ENCODE measurements at regions not wholly inside any gene's neighbourhood (a gene's known extent, or its start where the extent isn't known, plus 50 kb on each side); places are given as distances from the start of the nearest gene placed in this dataset.
"Not testable (repeated sequence)": the region's sequence is repeated elsewhere in the genome, so short reads cannot be mapped to it uniquely, and the experiment has no call there.

GRCh38 chr15:62352817-62353216 is 187.7 kb upstream of the C2CD4B start:
- H3K27me3 Mint-ChIP-seq (ENCODE audit: low read depth), result peaks cover 6% of the 10 kb centered on the region
- H3K27ac Mint-ChIP-seq, result no peak overlapping the region
- H3K36me3 Mint-ChIP-seq (ENCODE audit: low read depth), result no peaks in the 10 kb centered on the region
- no peak overlapping the region for H3K4me3 Mint-ChIP-seq
- H3K9me3 Mint-ChIP-seq, result no peaks in the 10 kb centered on the region
- H3K4me1 Mint-ChIP-seq (ENCODE audit: low read depth), result peaks cover 5% of the 10 kb centered on the region
- no peak for DNase-seq (ENCODE audit: low spot score)

- H3K4me3 Mint-ChIP-seq, result no peak overlapping the region
- H3K9me3 Mint-ChIP-seq, result no peaks in the 10 kb centered on the region
- peaks cover 3% of the 10 kb centered on the region for H3K27me3 Mint-ChIP-seq (ENCODE audit: low read depth)
- H3K36me3 Mint-ChIP-seq (ENCODE audit: low read depth), result no peaks in the 10 kb centered on the region
- no peak overlapping the region for H3K27ac Mint-ChIP-seq
- H3K4me1 Mint-ChIP-seq (ENCODE audit: low read depth), result no peaks in the 10 kb centered on the region
- no peak for DNase-seq (ENCODE audit: low spot score)
These were observed 192.3 kb upstream of the C2CD4B start for GRCh38 chr15:62357431-62357830.

GRCh38 chr15:62359416-62359815 is 194.3 kb upstream of the C2CD4B start:
- H3K27ac Mint-ChIP-seq, result no peak overlapping the region
- no peaks in the 10 kb centered on the region for H3K9me3 Mint-ChIP-seq
- no peaks in the 10 kb centered on the region for H3K4me1 Mint-ChIP-seq (ENCODE audit: low read depth)
- no peak overlapping the region for H3K4me3 Mint-ChIP-seq
- H3K36me3 Mint-ChIP-seq (ENCODE audit: low read depth), result no peaks in the 10 kb centered on the region
- no peak for DNase-seq (ENCODE audit: low spot score)
- peaks cover 3% of the 10 kb centered on the region for H3K27me3 Mint-ChIP-seq (ENCODE audit: low read depth)

DNA sequence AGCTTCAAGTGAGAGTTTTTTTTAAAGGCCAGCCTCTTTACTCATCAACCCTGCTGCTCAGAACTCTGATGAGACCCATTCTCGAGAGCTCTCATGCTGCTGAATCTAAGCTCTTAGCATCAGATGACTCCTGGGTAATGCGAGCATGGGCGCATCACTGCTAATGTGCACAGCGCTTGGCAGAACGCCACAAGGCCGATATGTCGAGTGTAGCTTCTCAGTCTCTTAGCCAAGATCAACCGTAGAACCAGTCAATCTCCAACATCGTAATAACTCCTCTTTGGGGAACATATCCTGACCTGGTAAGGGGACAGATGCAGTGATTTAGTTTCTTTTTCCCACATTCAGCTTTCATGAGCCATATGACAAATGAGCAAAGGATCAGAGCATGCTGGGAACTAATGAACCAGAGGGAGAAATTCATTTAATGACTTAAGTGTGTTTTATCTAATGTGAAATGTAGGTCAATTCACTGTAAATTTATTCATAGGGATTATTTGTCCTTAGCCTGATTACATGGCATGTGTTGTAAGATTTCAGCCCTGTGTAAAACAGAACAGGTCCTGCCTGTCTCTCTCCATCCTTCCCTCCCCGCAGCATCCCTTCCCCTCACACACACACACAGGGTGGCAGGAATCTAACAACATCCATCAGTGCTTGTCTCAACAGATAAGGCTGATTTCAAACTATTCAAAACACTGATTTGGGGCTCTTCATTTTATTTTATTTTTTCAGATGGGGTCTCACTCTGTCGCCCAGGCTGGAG is 195.4 kb upstream of the C2CD4B start:
- no peaks in the 10 kb centered on the region for H3K9me3 Mint-ChIP-seq
- no peaks in the 10 kb centered on the region for H3K4me1 Mint-ChIP-seq (ENCODE audit: low read depth)
- peaks cover 3% of the 10 kb centered on the region for H3K27me3 Mint-ChIP-seq (ENCODE audit: low read depth)
- H3K36me3 Mint-ChIP-seq (ENCODE audit: low read depth), result no peaks in the 10 kb centered on the region
- H3K4me3 Mint-ChIP-seq, result no peak overlapping the region
- DNase-seq (ENCODE audit: low spot score), result no peak
- no peak overlapping the region for H3K27ac Mint-ChIP-seq

DNA sequence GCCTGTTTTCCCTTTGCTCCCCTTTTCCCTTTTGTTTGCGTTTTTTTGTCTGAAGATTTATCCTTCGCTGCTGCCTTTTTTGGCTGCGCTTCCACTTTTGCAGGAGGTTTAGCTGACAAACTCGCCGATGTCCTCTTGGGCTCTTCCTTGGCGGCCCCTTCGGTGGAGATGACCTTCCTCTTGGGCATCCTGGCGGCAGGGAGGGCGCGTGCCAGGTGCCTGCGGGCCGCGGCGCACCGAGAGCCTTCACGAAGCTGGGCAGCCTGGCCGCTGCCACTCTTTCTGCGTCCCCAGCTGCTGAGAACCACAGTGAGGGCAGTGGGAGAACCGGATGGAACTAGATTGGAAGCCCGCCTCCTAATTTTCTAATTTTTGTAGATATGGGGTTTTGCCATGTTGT is 197.1 kb upstream of the C2CD4B start:
- peaks cover 5% of the 10 kb centered on the region for H3K27me3 Mint-ChIP-seq (ENCODE audit: low read depth)
- no peaks in the 10 kb centered on the region for H3K4me1 Mint-ChIP-seq (ENCODE audit: low read depth)
- H3K36me3 Mint-ChIP-seq (ENCODE audit: low read depth), result no peaks in the 10 kb centered on the region
- H3K9me3 Mint-ChIP-seq, result no peaks in the 10 kb centered on the region
- DNase-seq (ENCODE audit: low spot score), result no peak
- H3K4me3 Mint-ChIP-seq, result no peak overlapping the region
- H3K27ac Mint-ChIP-seq, result no peak overlapping the region

GRCh38 chr15:62362608-62363007 is 197.5 kb upstream of the C2CD4B start:
- DNase-seq (ENCODE audit: low spot score), result no peak
- Mint-ChIP-seq H3K4me1 (ENCODE audit: low read depth) (no peaks in the 10 kb centered on the region), H3K9me3 (no peaks in the 10 kb centered on the region), H3K27me3 (ENCODE audit: low read depth) (peaks cover 3% of the 10 kb centered on the region), H3K27ac (no peak overlapping the region), H3K36me3 (ENCODE audit: low read depth) (no peaks in the 10 kb centered on the region), H3K4me3 (no peak overlapping the region)

- no peak overlapping the region for H3K4me3 Mint-ChIP-seq
- H3K27ac Mint-ChIP-seq, result no peak overlapping the region
- no peak for DNase-seq (ENCODE audit: low spot score)
- no peaks in the 10 kb centered on the region for H3K36me3 Mint-ChIP-seq (ENCODE audit: low read depth)
- peaks cover 2% of the 10 kb centered on the region for H3K27me3 Mint-ChIP-seq (ENCODE audit: low read depth)
- no peaks in the 10 kb centered on the region for H3K4me1 Mint-ChIP-seq (ENCODE audit: low read depth)
- no peaks in the 10 kb centered on the region for H3K9me3 Mint-ChIP-seq
These were observed 198.8 kb upstream of the C2CD4B start for GRCh38 chr15:62363913-62364312.

DNA sequence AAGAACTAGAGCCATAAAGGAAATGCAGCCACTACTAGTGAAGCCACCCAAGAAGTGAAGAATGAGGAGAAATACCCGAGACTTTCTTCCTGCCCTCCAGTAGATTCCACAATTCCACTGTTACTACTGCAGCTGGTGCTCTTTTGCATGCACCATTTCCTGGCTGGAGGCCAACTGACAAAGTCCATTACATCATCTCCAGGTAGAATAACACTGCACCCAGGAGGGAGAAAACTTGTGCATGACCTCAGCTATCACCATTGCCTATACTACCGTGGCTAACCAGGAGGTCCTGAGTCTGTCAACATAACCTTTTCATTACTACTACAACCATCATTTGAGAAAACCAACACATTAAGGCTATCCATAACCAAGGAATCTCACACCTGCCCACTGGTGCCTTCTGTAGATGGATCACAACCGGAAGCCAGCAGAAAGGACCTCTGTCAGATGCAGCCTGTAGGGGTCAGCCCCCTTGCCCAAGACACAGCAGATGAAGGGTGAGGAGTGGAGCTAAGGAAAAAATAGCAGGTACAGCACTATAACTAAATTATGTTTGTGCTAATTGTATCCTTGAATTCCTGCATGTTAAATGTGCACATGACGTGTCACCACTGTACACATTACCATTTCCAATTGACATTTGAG is 200.8 kb upstream of the C2CD4B start:
- Mint-ChIP-seq H3K27ac (no peak overlapping the region), H3K9me3 (no peaks in the 10 kb centered on the region), H3K4me3 (no peak overlapping the region), H3K27me3 (ENCODE audit: low read depth) (peaks cover 2% of the 10 kb centered on the region), H3K36me3 (ENCODE audit: low read depth) (no peaks in the 10 kb centered on the region), H3K4me1 (ENCODE audit: low read depth) (no peaks in the 10 kb centered on the region)
- DNase-seq (ENCODE audit: low spot score), result no peak

DNA sequence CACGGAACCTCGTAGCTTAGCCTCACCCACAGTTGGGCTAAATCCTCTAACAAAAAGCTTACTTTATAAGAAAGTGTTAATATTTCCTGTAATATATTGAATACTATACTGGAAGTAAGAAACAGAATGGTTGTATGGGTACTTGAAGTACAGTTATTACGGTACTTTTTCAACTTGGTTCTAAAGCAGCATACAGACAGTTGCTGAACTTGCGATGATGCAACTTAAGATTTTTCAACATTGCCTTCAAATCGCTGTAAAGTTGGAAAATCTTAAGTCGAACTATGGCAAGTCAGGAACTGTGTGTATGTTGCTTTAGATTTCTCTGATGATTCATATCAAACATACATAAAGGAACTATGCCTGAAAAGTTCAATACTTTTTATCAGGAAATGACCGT is 204.4 kb upstream of the C2CD4B start:
- Mint-ChIP-seq H3K4me3 (no peak overlapping the region), H3K4me1 (ENCODE audit: low read depth) (no peaks in the 10 kb centered on the region), H3K27me3 (ENCODE audit: low read depth) (peaks cover 2% of the 10 kb centered on the region), H3K27ac (no peak overlapping the region), H3K9me3 (no peaks in the 10 kb centered on the region), H3K36me3 (ENCODE audit: low read depth) (no peaks in the 10 kb centered on the region)
- DNase-seq (ENCODE audit: low spot score), result no peak

DNA sequence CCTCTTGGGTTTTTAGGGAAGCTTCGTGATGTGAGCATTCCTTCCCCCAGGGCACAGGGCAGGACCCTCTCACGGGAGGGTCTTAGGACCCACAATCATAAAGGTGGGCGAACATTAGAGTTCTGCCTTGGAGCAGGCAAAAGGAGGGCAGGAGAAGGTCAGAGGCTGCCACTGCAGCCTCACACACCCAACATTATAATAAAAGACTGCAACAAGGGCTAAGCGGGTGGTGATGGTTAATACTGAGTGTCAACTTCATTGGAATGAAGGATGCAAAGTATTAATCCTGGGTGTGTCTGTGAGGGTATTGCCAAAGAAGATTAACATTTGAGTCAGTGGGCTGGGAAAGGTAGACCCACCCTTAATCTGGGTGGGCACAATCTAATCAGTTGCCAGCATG is 206.6 kb upstream of the C2CD4B start:
- H3K4me3 Mint-ChIP-seq; H3K36me3 Mint-ChIP-seq (ENCODE audit: low read depth); H3K27me3 Mint-ChIP-seq (ENCODE audit: low read depth); H3K4me1 Mint-ChIP-seq (ENCODE audit: low read depth); H3K9me3 Mint-ChIP-seq; H3K27ac Mint-ChIP-seq; DNase-seq (ENCODE audit: low spot score): not testable (repeated sequence)

DNA sequence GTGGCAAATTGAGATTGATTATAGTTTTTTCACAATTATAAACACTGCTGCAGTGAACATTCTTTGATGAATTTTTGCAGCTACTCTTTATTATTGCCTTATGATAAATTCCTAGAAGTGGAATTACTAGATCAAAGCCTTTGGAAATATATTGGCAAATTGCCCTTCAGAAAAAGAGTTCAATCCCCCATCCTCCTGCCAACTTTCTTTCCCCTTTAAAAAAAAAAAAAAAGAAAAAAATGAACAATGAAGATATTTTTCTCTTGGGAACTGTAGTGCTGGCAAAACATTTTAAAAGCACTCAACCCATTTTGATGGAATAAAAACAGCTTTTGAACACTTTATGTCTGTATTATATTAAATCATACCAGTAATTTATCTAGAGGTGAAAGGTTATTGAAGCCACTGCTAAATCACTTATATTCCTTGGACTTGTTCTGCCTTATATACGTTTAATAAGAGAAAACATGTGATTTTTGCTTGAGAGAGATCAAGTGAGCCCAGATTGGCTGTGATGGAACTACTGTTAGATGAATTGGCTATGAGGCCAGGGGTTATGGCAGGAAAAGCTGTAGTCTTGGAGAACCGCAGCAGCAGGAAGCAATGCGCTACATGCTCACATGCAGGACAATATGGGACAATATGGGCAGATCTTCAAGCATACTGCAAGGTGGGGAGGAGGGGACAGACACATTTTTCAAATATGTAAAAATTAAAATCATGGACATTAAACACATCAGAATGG is 212.8 kb upstream of the C2CD4B start:
- H3K27me3 Mint-ChIP-seq (ENCODE audit: low read depth), result peaks cover 3% of the 10 kb centered on the region
- no peaks in the 10 kb centered on the region for H3K9me3 Mint-ChIP-seq
- H3K27ac Mint-ChIP-seq, result no peak overlapping the region
- H3K4me3 Mint-ChIP-seq, result no peak overlapping the region
- no peaks in the 10 kb centered on the region for H3K4me1 Mint-ChIP-seq (ENCODE audit: low read depth)
- no peaks in the 10 kb centered on the region for H3K36me3 Mint-ChIP-seq (ENCODE audit: low read depth)
- no peak for DNase-seq (ENCODE audit: low spot score)

DNA sequence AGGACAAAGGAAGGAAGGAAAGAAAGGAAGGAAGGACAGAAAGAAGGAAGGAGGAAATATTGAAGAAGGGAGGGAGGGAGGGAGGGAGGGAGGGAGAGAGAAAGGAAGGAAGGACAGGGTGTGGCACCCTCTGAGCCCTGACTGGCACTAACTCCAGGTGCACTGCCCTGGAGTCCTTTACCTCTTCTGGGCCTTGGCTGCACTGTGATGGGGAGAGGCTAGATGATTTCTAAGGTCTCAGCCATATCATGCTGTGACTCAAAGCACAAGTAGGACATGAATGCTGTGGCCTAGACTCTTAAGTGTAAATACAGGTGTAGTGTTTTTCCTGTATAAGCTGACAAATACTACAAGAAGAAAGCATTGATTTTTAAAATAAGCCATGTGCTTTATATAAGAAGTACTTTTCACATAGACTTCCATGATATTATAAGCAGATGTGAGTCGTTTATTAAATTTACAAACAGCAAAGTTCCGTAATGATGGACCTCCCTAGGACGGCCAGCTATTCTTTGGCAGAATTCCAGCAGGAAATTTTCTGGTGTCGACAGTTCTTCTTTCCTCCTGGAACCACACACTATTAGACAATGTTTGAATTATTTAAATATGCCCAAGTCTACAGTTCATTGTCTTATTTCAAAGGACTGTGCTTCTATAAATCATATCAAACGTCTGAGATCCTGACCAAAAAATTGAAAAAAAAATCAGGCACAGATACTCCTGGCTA is 213.8 kb upstream of the C2CD4B start:
- H3K27me3 Mint-ChIP-seq (ENCODE audit: low read depth), result peaks cover 5% of the 10 kb centered on the region

GRCh38 chr15:62380011-62380410 is 214.9 kb upstream of the C2CD4B start:
- H3K4me3 Mint-ChIP-seq, result no peak overlapping the region
- no peak for DNase-seq (ENCODE audit: low spot score)
- H3K27me3 Mint-ChIP-seq (ENCODE audit: low read depth), result peaks cover 10% of the 10 kb centered on the region
- H3K27ac Mint-ChIP-seq, result no peak overlapping the region
- no peaks in the 10 kb centered on the region for H3K4me1 Mint-ChIP-seq (ENCODE audit: low read depth)
- H3K36me3 Mint-ChIP-seq (ENCODE audit: low read depth), result no peaks in the 10 kb centered on the region
- no peaks in the 10 kb centered on the region for H3K9me3 Mint-ChIP-seq

More for the DNA sequence above, 213.8 kb upstream of the C2CD4B start:
- H3K4me1 Mint-ChIP-seq (ENCODE audit: low read depth), result no peaks in the 10 kb centered on the region
- H3K4me3 Mint-ChIP-seq, result no peak overlapping the region
- DNase-seq (ENCODE audit: low spot score), result no peak
- H3K9me3 Mint-ChIP-seq, result no peaks in the 10 kb centered on the region
- H3K27ac Mint-ChIP-seq, result no peak overlapping the region
- no peaks in the 10 kb centered on the region for H3K36me3 Mint-ChIP-seq (ENCODE audit: low read depth)

GRCh38 chr15:62382046-62382445 is 217.0 kb upstream of the C2CD4B start:
- no peaks in the 10 kb centered on the region for H3K36me3 Mint-ChIP-seq (ENCODE audit: low read depth)
- H3K4me1 Mint-ChIP-seq (ENCODE audit: low read depth), result no peaks in the 10 kb centered on the region
- DNase-seq (ENCODE audit: low spot score), result no peak
- no peaks in the 10 kb centered on the region for H3K9me3 Mint-ChIP-seq
- H3K27ac Mint-ChIP-seq, result no peak overlapping the region
- H3K4me3 Mint-ChIP-seq, result no peak overlapping the region
- H3K27me3 Mint-ChIP-seq (ENCODE audit: low read depth), result peaks cover 13% of the 10 kb centered on the region
